ENCODE measurements at regions not wholly inside any gene's neighbourhood (a gene's known extent, or its start where the extent isn't known, plus 50 kb on each side); places are given as distances from the start of the nearest gene placed in this dataset.

GRCh38 chr5:4015709-4016108, 420.1 kb downstream of the IRX1 start:
- Histone ChIP-seq H3K36me3 (ENCODE audit: insufficient read depth) (no peaks in the 10 kb centered on the region), H4K20me1 (ENCODE audit: insufficient read depth) (no peaks in the 10 kb centered on the region)

GRCh38 chr5:4017076-4017803, 421.6 kb downstream of the IRX1 start:
- TF ChIP-seq CTCF (conservative IDR thresholded peaks at IDR 0.05; ENCODE audit: low read depth, low read length), result no peak
- 0 out of 2 replicates have a peak overlapping the region, but pooled peaks have one; percentile 18 for H2AFZ ChIP-seq (ENCODE audit: low read depth)

More at GRCh38 chr5:4015709-4016108, 420.1 kb downstream of the IRX1 start:
- peaks cover 46% of the 10 kb centered on the region for H3K4me1 ChIP-seq (ENCODE audit: low read depth, poor library complexity, severe bottlenecking)
- no peaks in the 10 kb centered on the region for H3K79me2 ChIP-seq (ENCODE audit: insufficient read depth, low read depth)
- TF ChIP-seq CTCF (conservative IDR thresholded peaks at IDR 0.05; ENCODE audit: low read depth, low read length), result no peak
- H3K27me3 ChIP-seq (ENCODE audit: insufficient read depth, low read depth), result no peaks in the 10 kb centered on the region
- peak overlapping the region; percentile 94 for H3K4me2 ChIP-seq
- H3K4me3 ChIP-seq (IDR thresholded peaks at IDR 0.05; ENCODE audit: insufficient read depth, low read depth, low read length), result no peak overlapping the region
- H3K9ac ChIP-seq, result peak overlapping the region; percentile 30; the same call in 1 of the 2 replicates
- peak overlapping the region; percentile 57 for H2AFZ ChIP-seq (ENCODE audit: low read depth)
- H3K27ac ChIP-seq, result peak overlapping the region; percentile 72

GRCh38 chr5:4018007-4018406, 422.4 kb downstream of the IRX1 start:
- Histone ChIP-seq H3K4me1 (ENCODE audit: low read depth, poor library complexity, severe bottlenecking) (peaks cover 46% of the 10 kb centered on the region), H3K9ac (no peak overlapping the region), H2AFZ (ENCODE audit: low read depth) (no peak overlapping the region), H4K20me1 (ENCODE audit: insufficient read depth) (no peaks in the 10 kb centered on the region), H3K4me2 (peak overlapping the region; percentile 94; the same call in 1 of the 2 replicates), H3K27ac (no peak overlapping the region), H3K27me3 (ENCODE audit: insufficient read depth, low read depth) (no peaks in the 10 kb centered on the region), H3K79me2 (ENCODE audit: insufficient read depth, low read depth) (no peaks in the 10 kb centered on the region), H3K36me3 (ENCODE audit: insufficient read depth) (no peaks in the 10 kb centered on the region), H3K4me3 (IDR thresholded peaks at IDR 0.05; ENCODE audit: insufficient read depth, low read depth, low read length) (no peak overlapping the region)
- TF ChIP-seq CTCF (conservative IDR thresholded peaks at IDR 0.05; ENCODE audit: low read depth, low read length), result no peak

More at GRCh38 chr5:4017076-4017803, 421.6 kb downstream of the IRX1 start:
- H3K9ac ChIP-seq, result no peak overlapping the region
- no peaks in the 10 kb centered on the region for H3K27me3 ChIP-seq (ENCODE audit: insufficient read depth, low read depth)
- H3K36me3 ChIP-seq (ENCODE audit: insufficient read depth), result no peaks in the 10 kb centered on the region
- peaks cover 46% of the 10 kb centered on the region for H3K4me1 ChIP-seq (ENCODE audit: low read depth, poor library complexity, severe bottlenecking)
- H3K27ac ChIP-seq, result peak overlapping the region; percentile 72; the same call in 1 of the 2 replicates
- H4K20me1 ChIP-seq (ENCODE audit: insufficient read depth), result no peaks in the 10 kb centered on the region
- peak overlapping the region; percentile 94; the same call in 1 of the 2 replicates for H3K4me2 ChIP-seq
- no peak overlapping the region for H3K4me3 ChIP-seq (IDR thresholded peaks at IDR 0.05; ENCODE audit: insufficient read depth, low read depth, low read length)
- no peaks in the 10 kb centered on the region for H3K79me2 ChIP-seq (ENCODE audit: insufficient read depth, low read depth)

- H3K9ac ChIP-seq, result no peak overlapping the region
- no peak overlapping the region for H3K4me3 ChIP-seq (IDR thresholded peaks at IDR 0.05; ENCODE audit: insufficient read depth, low read depth, low read length)
- H3K79me2 ChIP-seq (ENCODE audit: insufficient read depth, low read depth), result no peaks in the 10 kb centered on the region
- H3K36me3 ChIP-seq (ENCODE audit: insufficient read depth), result no peaks in the 10 kb centered on the region
- H4K20me1 ChIP-seq (ENCODE audit: insufficient read depth), result no peaks in the 10 kb centered on the region
- no peak overlapping the region for H2AFZ ChIP-seq (ENCODE audit: low read depth)
- H3K27ac ChIP-seq, result no peak overlapping the region
- TF ChIP-seq CTCF (conservative IDR thresholded peaks at IDR 0.05; ENCODE audit: low read depth, low read length), result no peak
- H3K27me3 ChIP-seq (ENCODE audit: insufficient read depth, low read depth), result no peaks in the 10 kb centered on the region
- H3K4me2 ChIP-seq, result no peak overlapping the region
- peaks cover 43% of the 10 kb centered on the region for H3K4me1 ChIP-seq (ENCODE audit: low read depth, poor library complexity, severe bottlenecking)
Measured at GRCh38 chr5:4019009-4019769, 423.6 kb downstream of the IRX1 start.
